HEK293T (cell line): ENCODE measurements at regions not wholly inside any gene's neighbourhood (a gene's known extent, or its start where the extent isn't known, plus 50 kb on each side); places are given as distances from the start of the nearest gene placed in this dataset.

Source experiments
- ARNT ChIP-seq: fragments of 450-650 bp; IDR thresholded peaks from 2 replicates; pipeline ENCODE4 v1.6.1; 2017; ENCODE audit warnings: mild to moderate bottlenecking
- FOXA1 ChIP-seq: fragments of 450-650 bp; IDR thresholded peaks from 2 replicates; pipeline ENCODE4 v1.6.1; 2016; ENCODE audit warnings: mild to moderate bottlenecking
- FOXK2 ChIP-seq: fragments of 450-650 bp; IDR thresholded peaks from 2 replicates; pipeline ENCODE4 v1.6.1; 2016; ENCODE audit warnings: mild to moderate bottlenecking
- FOXM1 ChIP-seq: fragments of 450-650 bp; IDR thresholded peaks from 2 replicates; pipeline ENCODE4 v1.6.1; 2017; ENCODE audit warnings: mild to moderate bottlenecking, borderline replicate concordance
- NFRKB ChIP-seq: fragments of 450-650 bp; IDR thresholded peaks from 2 replicates; pipeline ENCODE4 v1.6.1; 2016; ENCODE audit warnings: mild to moderate bottlenecking, moderate library complexity
- SUZ12 ChIP-seq: fragments of 450-650 bp; IDR thresholded peaks from 2 replicates; pipeline ENCODE4 v1.6.1; 2016; ENCODE audit warnings: mild to moderate bottlenecking
- ZNF384 ChIP-seq: fragments of 450-650 bp; IDR thresholded peaks from 2 replicates; pipeline ENCODE4 v1.6.1; 2016

GRCh38 chr9:73349476-73349875 is 197.8 kb downstream of the ANXA1 start:
- TF ChIP-seq FOXM1, result no peak
- no peak for TF ChIP-seq ZNF384
- no peak for TF ChIP-seq FOXK2
- TF ChIP-seq SUZ12, result no peak
- TF ChIP-seq FOXA1, result no peak
- no peak for TF ChIP-seq ARNT
- no peak for TF ChIP-seq NFRKB
